Neural cell (in vitro differentiated cells): ENCODE measurements at regions not wholly inside any gene's neighbourhood (a gene's known extent, or its start where the extent isn't known, plus 50 kb on each side); places are given as distances from the start of the nearest gene placed in this dataset.

Experiments used
- EP300 ChIP-seq: fragments of 450-650 bp; conservative IDR thresholded peaks from 2 replicates; pipeline ENCODE4 v1.6.1; 2014; ENCODE audit warnings: antibody characterized with exemption, mild to moderate bottlenecking, moderate library complexity; ENCODE audit not compliant: poor library complexity, severe bottlenecking
- EZH2 ChIP-seq: fragments of 200-600, 300-800 bp; shearing (Covaris generic), sonication (generic); IDR thresholded peaks from 2 replicates; pipeline ENCODE4 v1.6.1; 2014; ENCODE audit warnings: antibody characterized with exemption, low read length, borderline replicate concordance, mild to moderate bottlenecking; ENCODE audit not compliant: insufficient read depth, poor library complexity, severe bottlenecking
- MXI1 ChIP-seq: fragments of 450-650 bp; conservative IDR thresholded peaks from 2 replicates; pipeline ENCODE4 v1.6.1; 2014; ENCODE audit warnings: antibody characterized with exemption, mild to moderate bottlenecking; ENCODE audit not compliant: poor library complexity, severe bottlenecking
- POLR2AphosphoS5 ChIP-seq: IDR thresholded peaks from 2 replicates; pipeline ENCODE4 v1.6.1; 2012
- RAD21 ChIP-seq: fragments of 450-650 bp; conservative IDR thresholded peaks from 2 replicates; pipeline ENCODE4 v1.6.1; 2014; ENCODE audit warnings: antibody characterized with exemption, mild to moderate bottlenecking, moderate library complexity
- TAF1 ChIP-seq: IDR thresholded peaks from 2 replicates; pipeline ENCODE4 v1.6.1; 2012; ENCODE audit warnings: low read depth
- TF ChIP-seq, protein P1 (sequence below): fragments of 450-650 bp; IDR thresholded peaks from 2 replicates; pipeline ENCODE4 v1.5.1; 2014; ENCODE audit warnings: antibody characterized with exemption, mild to moderate bottlenecking, moderate library complexity; ENCODE audit not compliant: poor library complexity, severe bottlenecking
- TF ChIP-seq, protein P2 (sequence below): IDR thresholded peaks from 2 replicates; pipeline ENCODE4 v1.6.1; 2012; ENCODE audit warnings: borderline replicate concordance

DNA sequence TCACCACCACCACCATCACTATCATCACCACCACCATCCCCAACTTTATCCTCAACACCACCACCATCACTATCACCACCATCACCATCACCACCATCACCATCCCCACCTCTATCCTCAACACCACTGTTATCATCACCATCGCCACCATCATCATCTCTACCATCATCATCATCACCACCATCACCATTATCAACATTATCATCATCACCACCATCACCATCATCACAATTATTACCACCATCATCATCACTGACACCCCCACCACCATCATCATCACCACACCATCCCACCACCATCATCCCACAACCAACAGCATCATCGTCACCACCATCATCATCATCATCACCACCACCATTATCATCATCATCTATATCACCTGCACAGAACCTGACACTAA, 188.4 kb upstream of the PWP1 start:
- TF ChIP-seq RAD21 (no peak), POLR2AphosphoS5 (no peak), EP300 (no peak), TAF1 (no peak), EZH2 (no peak), MXI1 (no peak)
- TF ChIP-seq, protein P1, sequence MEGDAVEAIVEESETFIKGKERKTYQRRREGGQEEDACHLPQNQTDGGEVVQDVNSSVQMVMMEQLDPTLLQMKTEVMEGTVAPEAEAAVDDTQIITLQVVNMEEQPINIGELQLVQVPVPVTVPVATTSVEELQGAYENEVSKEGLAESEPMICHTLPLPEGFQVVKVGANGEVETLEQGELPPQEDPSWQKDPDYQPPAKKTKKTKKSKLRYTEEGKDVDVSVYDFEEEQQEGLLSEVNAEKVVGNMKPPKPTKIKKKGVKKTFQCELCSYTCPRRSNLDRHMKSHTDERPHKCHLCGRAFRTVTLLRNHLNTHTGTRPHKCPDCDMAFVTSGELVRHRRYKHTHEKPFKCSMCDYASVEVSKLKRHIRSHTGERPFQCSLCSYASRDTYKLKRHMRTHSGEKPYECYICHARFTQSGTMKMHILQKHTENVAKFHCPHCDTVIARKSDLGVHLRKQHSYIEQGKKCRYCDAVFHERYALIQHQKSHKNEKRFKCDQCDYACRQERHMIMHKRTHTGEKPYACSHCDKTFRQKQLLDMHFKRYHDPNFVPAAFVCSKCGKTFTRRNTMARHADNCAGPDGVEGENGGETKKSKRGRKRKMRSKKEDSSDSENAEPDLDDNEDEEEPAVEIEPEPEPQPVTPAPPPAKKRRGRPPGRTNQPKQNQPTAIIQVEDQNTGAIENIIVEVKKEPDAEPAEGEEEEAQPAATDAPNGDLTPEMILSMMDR = no peak
- TF ChIP-seq, protein P2, sequence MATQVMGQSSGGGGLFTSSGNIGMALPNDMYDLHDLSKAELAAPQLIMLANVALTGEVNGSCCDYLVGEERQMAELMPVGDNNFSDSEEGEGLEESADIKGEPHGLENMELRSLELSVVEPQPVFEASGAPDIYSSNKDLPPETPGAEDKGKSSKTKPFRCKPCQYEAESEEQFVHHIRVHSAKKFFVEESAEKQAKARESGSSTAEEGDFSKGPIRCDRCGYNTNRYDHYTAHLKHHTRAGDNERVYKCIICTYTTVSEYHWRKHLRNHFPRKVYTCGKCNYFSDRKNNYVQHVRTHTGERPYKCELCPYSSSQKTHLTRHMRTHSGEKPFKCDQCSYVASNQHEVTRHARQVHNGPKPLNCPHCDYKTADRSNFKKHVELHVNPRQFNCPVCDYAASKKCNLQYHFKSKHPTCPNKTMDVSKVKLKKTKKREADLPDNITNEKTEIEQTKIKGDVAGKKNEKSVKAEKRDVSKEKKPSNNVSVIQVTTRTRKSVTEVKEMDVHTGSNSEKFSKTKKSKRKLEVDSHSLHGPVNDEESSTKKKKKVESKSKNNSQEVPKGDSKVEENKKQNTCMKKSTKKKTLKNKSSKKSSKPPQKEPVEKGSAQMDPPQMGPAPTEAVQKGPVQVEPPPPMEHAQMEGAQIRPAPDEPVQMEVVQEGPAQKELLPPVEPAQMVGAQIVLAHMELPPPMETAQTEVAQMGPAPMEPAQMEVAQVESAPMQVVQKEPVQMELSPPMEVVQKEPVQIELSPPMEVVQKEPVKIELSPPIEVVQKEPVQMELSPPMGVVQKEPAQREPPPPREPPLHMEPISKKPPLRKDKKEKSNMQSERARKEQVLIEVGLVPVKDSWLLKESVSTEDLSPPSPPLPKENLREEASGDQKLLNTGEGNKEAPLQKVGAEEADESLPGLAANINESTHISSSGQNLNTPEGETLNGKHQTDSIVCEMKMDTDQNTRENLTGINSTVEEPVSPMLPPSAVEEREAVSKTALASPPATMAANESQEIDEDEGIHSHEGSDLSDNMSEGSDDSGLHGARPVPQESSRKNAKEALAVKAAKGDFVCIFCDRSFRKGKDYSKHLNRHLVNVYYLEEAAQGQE = no peak
